ENCODE measurements at regions not wholly inside any gene's neighbourhood (a gene's known extent, or its start where the extent isn't known, plus 50 kb on each side); places are given as distances from the start of the nearest gene placed in this dataset.
"Not testable (repeated sequence)": the region's sequence is repeated elsewhere in the genome, so short reads cannot be mapped to it uniquely, and the experiment has no call there.

- DNase-seq (ENCODE audit: low spot score) = no peak
These were observed 81.4 kb upstream of the KCNK12 start for GRCh38 chr2:47652061-47652690.

- no peak for DNase-seq (ENCODE audit: low spot score)
These were observed 80.5 kb upstream of the KCNK12 start for GRCh38 chr2:47651296-47651695.

- DNase-seq (ENCODE audit: low spot score) = no peak
These were observed 79.3 kb upstream of the KCNK12 start for GRCh38 chr2:47650001-47650535.

GRCh38 chr2:47645246-47645645, 74.5 kb upstream of the KCNK12 start:
- DNase-seq (ENCODE audit: low spot score) = no peak

GRCh38 chr2:47644351-47644750, 73.6 kb upstream of the KCNK12 start:
- DNase-seq (ENCODE audit: low spot score) = no peak

- DNase-seq (ENCODE audit: low spot score) = no peak
These were observed 70.6 kb upstream of the KCNK12 start for GRCh38 chr2:47641366-47641765.

- DNase-seq (ENCODE audit: low spot score) = no peak
These were observed 69.6 kb upstream of the KCNK12 start for GRCh38 chr2:47640356-47640755.

GRCh38 chr2:47639467-47639866, 68.7 kb upstream of the KCNK12 start:
- no peak for DNase-seq (ENCODE audit: low spot score)

- no peak for DNase-seq (ENCODE audit: low spot score)
These were observed 67.6 kb upstream of the KCNK12 start for GRCh38 chr2:47638430-47638829.

- no peak for DNase-seq (ENCODE audit: low spot score)
These were observed 65.9 kb upstream of the KCNK12 start for GRCh38 chr2:47636596-47637264.

GRCh38 chr2:47636176-47636575, 65.4 kb upstream of the KCNK12 start:
- DNase-seq (ENCODE audit: low spot score) = no peak

GRCh38 chr2:47632754-47633153, 62.0 kb upstream of the KCNK12 start:
- no peak for DNase-seq (ENCODE audit: low spot score)

GRCh38 chr2:47631792-47632398, 61.1 kb upstream of the KCNK12 start:
- no peak for DNase-seq (ENCODE audit: low spot score)

- no peak for DNase-seq (ENCODE audit: low spot score)
These were observed 60.5 kb upstream of the KCNK12 start for GRCh38 chr2:47631306-47631705.

GRCh38 chr2:47629501-47630460, 59.0 kb upstream of the KCNK12 start:
- no peak for DNase-seq (ENCODE audit: low spot score)

- no peak for DNase-seq (ENCODE audit: low spot score)
These were observed 58.1 kb upstream of the KCNK12 start for GRCh38 chr2:47628904-47629303.

- no peak for DNase-seq (ENCODE audit: low spot score)
These were observed 55.9 kb upstream of the KCNK12 start for GRCh38 chr2:47626664-47627063.

GRCh38 chr2:47623140-47623539, 52.4 kb upstream of the KCNK12 start:
- not testable (repeated sequence) for DNase-seq (ENCODE audit: low spot score)

- DNase-seq (ENCODE audit: low spot score) = no peak
These were observed 50.1 kb upstream of the KCNK12 start for GRCh38 chr2:47620770-47621437.

Data from Ammon's horn (tissue), 1 donor.